ENCODE measurements at regions not wholly inside any gene's neighbourhood (a gene's known extent, or its start where the extent isn't known, plus 50 kb on each side); places are given as distances from the start of the nearest gene placed in this dataset.
"Not testable (repeated sequence)": the region's sequence is repeated elsewhere in the genome, so short reads cannot be mapped to it uniquely, and the experiment has no call there.

DNA sequence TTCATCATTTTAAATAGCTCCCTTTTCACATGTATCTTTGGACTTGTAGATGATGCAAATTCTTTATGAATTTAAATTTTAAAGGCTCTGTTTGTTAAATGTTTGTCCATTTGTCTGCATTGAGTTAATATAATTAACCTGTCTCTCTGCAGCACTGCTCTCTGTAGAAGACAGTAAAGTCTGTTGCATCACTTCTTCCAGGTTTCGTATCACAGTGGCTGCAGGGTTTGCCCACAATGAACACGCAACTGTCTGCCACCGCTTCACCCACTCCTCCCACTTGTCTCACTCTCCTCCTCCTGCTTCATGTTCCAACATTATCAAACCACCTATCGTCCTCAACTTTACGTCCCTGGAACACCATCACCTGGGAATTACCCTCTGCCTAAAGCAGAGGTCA, 231.3 kb upstream of the SLC30A5 start:
- H3K36me3 ChIP-seq (replicated peaks in 1 of 2; ENCODE audit: control insufficient read depth in 1 of 2, insufficient read depth in 2 of 2, low read length in 2 of 2): no peaks in the 10 kb centered on the region
- no peaks in the 10 kb centered on the region for H3K4me1 ChIP-seq (ENCODE audit: insufficient read depth, low read length)
- no peak overlapping the region for H3K9ac ChIP-seq (ENCODE audit: insufficient read depth, low read depth, low read length)
- no peak overlapping the region for H3K4me2 ChIP-seq (ENCODE audit: low read depth, low read length)
- BruUV-seq (replicated peaks): no TSS peak
- no peaks in the 10 kb centered on the region for H4K20me1 ChIP-seq (ENCODE audit: insufficient read depth, low read length)
- intact Hi-C loops (cut with micrococcal nuclease; ENCODE audit: unreplicated experiment): no loop called here
- H3K9me3 ChIP-seq (ENCODE audit: low read length): no peaks in the 10 kb centered on the region
- H3K79me2 ChIP-seq (ENCODE audit: insufficient read depth, low read length): no peaks in the 10 kb centered on the region
- H2AFZ ChIP-seq (ENCODE audit: low read length): no peak overlapping the region
- POLR2A ChIA-PET: no interaction called here
- in situ Hi-C loops (cut with HindIII; ENCODE audit: extremely low pct_ligation_motif_present, low pct_unique_long_range_greater_than_20kb): no loop called here
- TF ChIP-seq RARA (CRISPR knock-in tag; IDR thresholded peaks at IDR 0.05) (no peak), ZNF670 (CRISPR knock-in tag; IDR thresholded peaks at IDR 0.05; ENCODE audit: borderline replicate concordance) (no peak), IKZF4 (CRISPR knock-in tag; IDR thresholded peaks at IDR 0.05; ENCODE audit: borderline replicate concordance, low read depth, not compliant biosample characterization) (no peak), PCBP2 (optimal IDR thresholded peaks at IDR 0.05; ENCODE audit: low read depth, low read length, poor library complexity, severe bottlenecking) (no peak), ZNF430 (CRISPR knock-in tag; IDR thresholded peaks at IDR 0.05) (no peak), KLF16 (CRISPR knock-in tag; IDR thresholded peaks at IDR 0.05) (no peak), ZSCAN20 (CRISPR knock-in tag; IDR thresholded peaks at IDR 0.05; ENCODE audit: borderline replicate concordance) (no peak), GFI1 (CRISPR knock-in tag; IDR thresholded peaks at IDR 0.05; ENCODE audit: borderline replicate concordance) (no peak), ZFAT (CRISPR knock-in tag; conservative IDR thresholded peaks at IDR 0.05) (no peak), ZNF589 (CRISPR knock-in tag; conservative IDR thresholded peaks at IDR 0.05) (no peak)
- TF ChIP-seq, protein P1, sequence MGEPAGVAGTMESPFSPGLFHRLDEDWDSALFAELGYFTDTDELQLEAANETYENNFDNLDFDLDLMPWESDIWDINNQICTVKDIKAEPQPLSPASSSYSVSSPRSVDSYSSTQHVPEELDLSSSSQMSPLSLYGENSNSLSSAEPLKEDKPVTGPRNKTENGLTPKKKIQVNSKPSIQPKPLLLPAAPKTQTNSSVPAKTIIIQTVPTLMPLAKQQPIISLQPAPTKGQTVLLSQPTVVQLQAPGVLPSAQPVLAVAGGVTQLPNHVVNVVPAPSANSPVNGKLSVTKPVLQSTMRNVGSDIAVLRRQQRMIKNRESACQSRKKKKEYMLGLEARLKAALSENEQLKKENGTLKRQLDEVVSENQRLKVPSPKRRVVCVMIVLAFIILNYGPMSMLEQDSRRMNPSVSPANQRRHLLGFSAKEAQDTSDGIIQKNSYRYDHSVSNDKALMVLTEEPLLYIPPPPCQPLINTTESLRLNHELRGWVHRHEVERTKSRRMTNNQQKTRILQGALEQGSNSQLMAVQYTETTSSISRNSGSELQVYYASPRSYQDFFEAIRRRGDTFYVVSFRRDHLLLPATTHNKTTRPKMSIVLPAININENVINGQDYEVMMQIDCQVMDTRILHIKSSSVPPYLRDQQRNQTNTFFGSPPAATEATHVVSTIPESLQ (CRISPR knock-in tag; conservative IDR thresholded peaks at IDR 0.05): no peak
- TF ChIP-seq, protein P2, sequence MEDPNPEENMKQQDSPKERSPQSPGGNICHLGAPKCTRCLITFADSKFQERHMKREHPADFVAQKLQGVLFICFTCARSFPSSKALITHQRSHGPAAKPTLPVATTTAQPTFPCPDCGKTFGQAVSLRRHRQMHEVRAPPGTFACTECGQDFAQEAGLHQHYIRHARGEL (CRISPR knock-in tag; IDR thresholded peaks at IDR 0.05): no peak
- TF ChIP-seq, protein P3, sequence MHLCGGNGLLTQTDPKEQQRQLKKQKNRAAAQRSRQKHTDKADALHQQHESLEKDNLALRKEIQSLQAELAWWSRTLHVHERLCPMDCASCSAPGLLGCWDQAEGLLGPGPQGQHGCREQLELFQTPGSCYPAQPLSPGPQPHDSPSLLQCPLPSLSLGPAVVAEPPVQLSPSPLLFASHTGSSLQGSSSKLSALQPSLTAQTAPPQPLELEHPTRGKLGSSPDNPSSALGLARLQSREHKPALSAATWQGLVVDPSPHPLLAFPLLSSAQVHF (CRISPR knock-in tag; IDR thresholded peaks at IDR 0.05): no peak
- TF ChIP-seq, protein P4, sequence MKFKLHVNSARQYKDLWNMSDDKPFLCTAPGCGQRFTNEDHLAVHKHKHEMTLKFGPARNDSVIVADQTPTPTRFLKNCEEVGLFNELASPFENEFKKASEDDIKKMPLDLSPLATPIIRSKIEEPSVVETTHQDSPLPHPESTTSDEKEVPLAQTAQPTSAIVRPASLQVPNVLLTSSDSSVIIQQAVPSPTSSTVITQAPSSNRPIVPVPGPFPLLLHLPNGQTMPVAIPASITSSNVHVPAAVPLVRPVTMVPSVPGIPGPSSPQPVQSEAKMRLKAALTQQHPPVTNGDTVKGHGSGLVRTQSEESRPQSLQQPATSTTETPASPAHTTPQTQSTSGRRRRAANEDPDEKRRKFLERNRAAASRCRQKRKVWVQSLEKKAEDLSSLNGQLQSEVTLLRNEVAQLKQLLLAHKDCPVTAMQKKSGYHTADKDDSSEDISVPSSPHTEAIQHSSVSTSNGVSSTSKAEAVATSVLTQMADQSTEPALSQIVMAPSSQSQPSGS (CRISPR knock-in tag; IDR thresholded peaks at IDR 0.05): no peak
- FAIRE-seq (no peak), ATAC-seq (no peak), DNase-seq (ENCODE audit: low spot score) (no peak)
- peaks cover 0 to 3% of the 10 kb centered on the region in 2 experiments; a peak in 1 of 5 replicates for H3K27me3 ChIP-seq (ENCODE audit: control insufficient read depth in 1 of 2, insufficient read depth in 2 of 2, low read length in 2 of 2)
- H3K4me3 ChIP-seq (replicated peaks in 1 of 3; ENCODE audit: insufficient read depth in 1 of 3, low read depth in 2 of 3, low read length in 3 of 3): no peak overlapping the region
- 24% methylated on average over 5 of the region's 5 CpGs for WGBS (ENCODE audit: low lambda C conversion rate)
- H3K27ac ChIP-seq (ENCODE audit: extremely low read length, insufficient read depth, low read length): no peak overlapping the region
- CTCF ChIA-PET (ENCODE audit: low intra/inter-chr PET ratio, low total read pairs): no interaction called here

DNA sequence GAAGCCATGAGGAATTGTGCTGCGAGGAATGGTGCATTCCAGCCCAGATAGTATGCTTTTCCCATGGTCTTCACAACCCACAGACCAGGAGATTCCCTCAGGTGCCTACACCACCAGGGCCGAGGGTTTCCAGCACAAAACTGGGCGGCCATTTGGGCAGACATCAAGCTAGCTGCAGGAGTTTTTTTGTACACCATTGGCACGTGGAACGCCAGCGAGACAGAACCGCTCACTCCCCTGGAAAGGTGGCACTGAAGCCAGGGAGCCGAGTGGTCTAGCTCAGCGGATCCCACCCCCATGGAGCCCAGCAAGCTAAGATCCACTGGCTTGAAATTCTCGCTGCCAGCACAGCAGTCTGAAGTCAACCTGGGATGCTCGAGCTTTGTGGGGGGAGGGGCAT, 228.6 kb upstream of the SLC30A5 start:
- BruUV-seq (replicated peaks); FAIRE-seq; H2AFZ ChIP-seq (ENCODE audit: low read length); in situ Hi-C loops (cut with HindIII; ENCODE audit: extremely low pct_ligation_motif_present, low pct_unique_long_range_greater_than_20kb); intact Hi-C loops (cut with micrococcal nuclease; ENCODE audit: unreplicated experiment); H3K36me3 ChIP-seq (replicated peaks in 1 of 2; ENCODE audit: control insufficient read depth in 1 of 2, insufficient read depth in 2 of 2, low read length in 2 of 2); H3K27ac ChIP-seq (ENCODE audit: extremely low read length, insufficient read depth, low read length); ATAC-seq; H4K20me1 ChIP-seq (ENCODE audit: insufficient read depth, low read length); H3K27me3 ChIP-seq (ENCODE audit: control insufficient read depth in 1 of 2, insufficient read depth in 2 of 2, low read length in 2 of 2); H3K79me2 ChIP-seq (ENCODE audit: insufficient read depth, low read length); POLR2A ChIA-PET; H3K9ac ChIP-seq (ENCODE audit: insufficient read depth, low read depth, low read length); H3K4me2 ChIP-seq (ENCODE audit: low read depth, low read length); H3K9me3 ChIP-seq (ENCODE audit: low read length); H3K4me1 ChIP-seq (ENCODE audit: insufficient read depth, low read length); CTCF ChIA-PET (ENCODE audit: low intra/inter-chr PET ratio, low total read pairs); DNase-seq (ENCODE audit: low spot score); H3K4me3 ChIP-seq (replicated peaks in 1 of 3; ENCODE audit: insufficient read depth in 1 of 3, low read depth in 2 of 3, low read length in 3 of 3): not testable (repeated sequence)
- 0% methylated on average over 1 of the region's 11 CpGs for WGBS (ENCODE audit: low lambda C conversion rate)

Measured in HepG2 (cell line).